ENCODE measurements at regions not wholly inside any gene's neighbourhood (a gene's known extent, or its start where the extent isn't known, plus 50 kb on each side); places are given as distances from the start of the nearest gene placed in this dataset.

GRCh38 chr5:93008502-93009207, 572.4 kb downstream of the NR2F1-AS1 start:
- Mint-ChIP-seq H3K27me3 (no peaks in the 10 kb centered on the region), H3K27ac (no peak overlapping the region), H3K9me3 (ENCODE audit: insufficient read depth) (peaks cover 5% of the 10 kb centered on the region), H3K4me3 (no peak overlapping the region), H3K4me1 (no peaks in the 10 kb centered on the region)
- no peak overlapping the region for H3K4me3 ChIP-seq (ENCODE audit: control extremely low read depth in 1 of 5, extremely low read depth in 1 of 5, insufficient read depth in 1 of 5, low read depth in 2 of 5, low read length in 4 of 5)
- CTCF ChIA-PET, result no interaction called here
- no peak for DNase-seq
- no peak overlapping the region for H3K27ac ChIP-seq (ENCODE audit: low read length in 2 of 2)
- no peaks in the 10 kb centered on the region for H3K36me3 ChIP-seq (replicated peaks in 1 of 2; ENCODE audit: control extremely low read depth in 1 of 2, control insufficient read depth in 1 of 2, extremely low read depth in 1 of 2, insufficient read depth in 2 of 2, low read length in 1 of 2)
- H4K20me1 ChIP-seq (ENCODE audit: control insufficient read depth, insufficient read depth, low read length, poor library complexity, severe bottlenecking), result no peaks in the 10 kb centered on the region
- no peaks in the 10 kb centered on the region for H3K27me3 ChIP-seq (replicated peaks in 1 of 4; ENCODE audit: control extremely low read depth in 1 of 4, control insufficient read depth in 3 of 4, insufficient read depth in 4 of 4, low read length in 3 of 4)
- H2AFZ ChIP-seq (ENCODE audit: insufficient read depth, low read depth, low read length, poor library complexity, severe bottlenecking), result no peak overlapping the region
- WGBS (ENCODE audit: insufficient coverage), result 100% methylated on average over 1 of the region's 7 CpGs
- no peak for ATAC-seq (ENCODE audit: low read depth)
- TF ChIP-seq CTCF (IDR thresholded peaks at IDR 0.05), result no peak
- TF ChIP-seq EZH2 (IDR thresholded peaks at IDR 0.05; ENCODE audit: borderline replicate concordance, insufficient read depth, low read depth, low read length, poor library complexity, severe bottlenecking), result no peak
- no peak overlapping the region for H3K9ac ChIP-seq (ENCODE audit: low read length)
- intact Hi-C loops (cut with micrococcal nuclease), result no loop called here
- no peaks in the 10 kb centered on the region for H3K4me1 ChIP-seq (ENCODE audit: control insufficient read depth in 2 of 2, insufficient read depth in 2 of 2, low read length in 2 of 2)
- no peaks in the 10 kb centered on the region for H3K9me3 ChIP-seq (ENCODE audit: control extremely low read depth in 1 of 3, control insufficient read depth in 2 of 3, insufficient read depth in 1 of 3, low read length in 2 of 3)
- POLR2A ChIA-PET, result no interaction called here
- H3K79me2 ChIP-seq (ENCODE audit: control insufficient read depth, insufficient read depth, low read length), result no peaks in the 10 kb centered on the region
- no peak overlapping the region for H3K4me2 ChIP-seq (replicated peaks; ENCODE audit: low read depth, low read length, poor library complexity, severe bottlenecking)

- Histone ChIP-seq H2AFZ (ENCODE audit: insufficient read depth, low read depth, low read length, poor library complexity, severe bottlenecking) (no peak overlapping the region), H3K27me3 (replicated peaks in 1 of 4; ENCODE audit: control extremely low read depth in 1 of 4, control insufficient read depth in 3 of 4, insufficient read depth in 4 of 4, low read length in 3 of 4) (no peaks in the 10 kb centered on the region), H3K4me3 (ENCODE audit: control extremely low read depth in 1 of 5, extremely low read depth in 1 of 5, insufficient read depth in 1 of 5, low read depth in 2 of 5, low read length in 4 of 5) (no peak overlapping the region), H3K4me2 (replicated peaks; ENCODE audit: low read depth, low read length, poor library complexity, severe bottlenecking) (no peak overlapping the region), H3K79me2 (ENCODE audit: control insufficient read depth, insufficient read depth, low read length) (no peaks in the 10 kb centered on the region), H3K9me3 (ENCODE audit: control extremely low read depth in 1 of 3, control insufficient read depth in 2 of 3, insufficient read depth in 1 of 3, low read length in 2 of 3) (no peaks in the 10 kb centered on the region), H3K27ac (ENCODE audit: low read length in 2 of 2) (no peak overlapping the region), H3K36me3 (replicated peaks in 1 of 2; ENCODE audit: control extremely low read depth in 1 of 2, control insufficient read depth in 1 of 2, extremely low read depth in 1 of 2, insufficient read depth in 2 of 2, low read length in 1 of 2) (no peaks in the 10 kb centered on the region), H3K9ac (ENCODE audit: low read length) (no peak overlapping the region), H3K4me1 (ENCODE audit: control insufficient read depth in 2 of 2, insufficient read depth in 2 of 2, low read length in 2 of 2) (no peaks in the 10 kb centered on the region), H4K20me1 (ENCODE audit: control insufficient read depth, insufficient read depth, low read length, poor library complexity, severe bottlenecking) (no peaks in the 10 kb centered on the region)
- Mint-ChIP-seq H3K27me3 (no peaks in the 10 kb centered on the region), H3K9me3 (ENCODE audit: insufficient read depth) (peaks cover 5% of the 10 kb centered on the region), H3K27ac (no peak overlapping the region), H3K4me3 (no peak overlapping the region), H3K4me1 (no peaks in the 10 kb centered on the region)
- intact Hi-C loops (cut with micrococcal nuclease), result no loop called here
- ATAC-seq (ENCODE audit: low read depth) (no peak), DNase-seq (no peak)
- POLR2A ChIA-PET, result no interaction called here
- no CpG with 5 or more reads among the region's 2 CpGs for WGBS (ENCODE audit: insufficient coverage)
- TF ChIP-seq CTCF (IDR thresholded peaks at IDR 0.05) (no peak), EZH2 (IDR thresholded peaks at IDR 0.05; ENCODE audit: borderline replicate concordance, insufficient read depth, low read depth, low read length, poor library complexity, severe bottlenecking) (no peak)
- CTCF ChIA-PET, result no interaction called here
Measured at GRCh38 chr5:93006915-93007314, 574.1 kb downstream of the NR2F1-AS1 start.

Measured in B cell (primary cell).